Mesenchymal stem cell (in vitro differentiated cells and primary cell): ENCODE measurements at regions not wholly inside any gene's neighbourhood (a gene's known extent, or its start where the extent isn't known, plus 50 kb on each side); places are given as distances from the start of the nearest gene placed in this dataset.

Experiments used
- DNase-seq: peaks from one replicate; pipeline ENCODE4 v3.0.0-alpha.2; 2013
- H2AFZ ChIP-seq: one replicate; pipeline ENCODE4 v1.6.1; 2013; ENCODE audit warnings: low read depth, mild to moderate bottlenecking, control low read depth, inconsistent platforms, low read length, moderate library complexity
- H2AK5ac ChIP-seq: 2 replicates; pipeline ENCODE4 v1.6.1; 2013; ENCODE audit warnings: low read length, moderate library complexity, mild to moderate bottlenecking, inconsistent platforms; ENCODE audit not compliant: severe bottlenecking
- H2BK120ac ChIP-seq: one replicate; pipeline ENCODE4 v1.6.1; 2013; ENCODE audit warnings: low read depth, mild to moderate bottlenecking, inconsistent platforms, low read length, moderate library complexity
- H2BK12ac ChIP-seq, 2 experiments: one replicate each; pipeline ENCODE4 v1.6.1; 2013; ENCODE audit warnings: inconsistent platforms in 2 of 2, low read length in 2 of 2, mild to moderate bottlenecking in 2 of 2, moderate library complexity in 2 of 2, control low read depth in 1 of 2
- H2BK15ac ChIP-seq: one replicate; pipeline ENCODE4 v1.6.1; 2013; ENCODE audit warnings: mild to moderate bottlenecking, low read depth, inconsistent platforms; ENCODE audit not compliant: poor library complexity, severe bottlenecking
- H2BK5ac ChIP-seq: 2 replicates; pipeline ENCODE4 v1.6.1; 2013; ENCODE audit warnings: low read depth, mild to moderate bottlenecking, low read length, control low read depth, inconsistent platforms; ENCODE audit not compliant: poor library complexity, severe bottlenecking
- H3K14ac ChIP-seq, 2 experiments: one replicate each; pipeline ENCODE4 v1.6.1; 2013; ENCODE audit warnings: inconsistent platforms in 2 of 2, low read length in 2 of 2, control low read depth in 1 of 2, mild to moderate bottlenecking in 1 of 2, moderate library complexity in 1 of 2
- H3K18ac ChIP-seq, 2 experiments: one replicate each; pipeline ENCODE4 v1.6.1; 2013; ENCODE audit warnings: inconsistent platforms in 2 of 2, low read length in 2 of 2, control low read depth in 1 of 2, low read depth in 1 of 2, mild to moderate bottlenecking in 1 of 2
- H3K23ac ChIP-seq, 2 experiments: one replicate each; pipeline ENCODE4 v1.6.1; 2013; ENCODE audit warnings: inconsistent platforms in 2 of 2, low read length in 2 of 2, mild to moderate bottlenecking in 2 of 2, moderate library complexity in 2 of 2, control low read depth in 1 of 2
- H3K27ac ChIP-seq: 2 replicates; pipeline ENCODE4 v1.5.1; 2013; ENCODE audit warnings: mild to moderate bottlenecking, moderate library complexity, low read length, control low read depth, inconsistent platforms; ENCODE audit not compliant: poor library complexity, severe bottlenecking
- H3K27me3 ChIP-seq, 2 experiments: 2 replicates each; pipeline versions ENCODE4 v1.6.1 to v1.7.0; 2013; ENCODE audit warnings: low read length in 2 of 2, mild to moderate bottlenecking in 2 of 2, moderate library complexity in 2 of 2, control low read depth in 1 of 2, inconsistent platforms in 1 of 2; ENCODE audit not compliant: control insufficient read depth in 1 of 2, insufficient read depth in 1 of 2
- H3K36me3 ChIP-seq, 2 experiments: 2 replicates each; pipeline versions ENCODE4 v1.6.1 to v1.7.0; 2013; ENCODE audit warnings: low read length in 2 of 2, control low read depth in 1 of 2, inconsistent platforms in 1 of 2, low read depth in 1 of 2, mild to moderate bottlenecking in 1 of 2; ENCODE audit not compliant: insufficient read depth in 2 of 2, control insufficient read depth in 1 of 2
- H3K4ac ChIP-seq, 2 experiments: one replicate each; pipeline ENCODE4 v1.6.1; 2013; ENCODE audit warnings: inconsistent platforms in 2 of 2, low read length in 2 of 2, mild to moderate bottlenecking in 2 of 2, moderate library complexity in 2 of 2, control low read depth in 1 of 2, low read depth in 1 of 2
- H3K4me1 ChIP-seq: 2 replicates; pipeline ENCODE4 v1.6.1; 2013; ENCODE audit warnings: low read depth, low read length, control low read depth; ENCODE audit not compliant: control insufficient read depth, insufficient read depth
- H3K4me2 ChIP-seq: 2 replicates; pipeline ENCODE4 v1.6.1; 2013; ENCODE audit warnings: low read length, mild to moderate bottlenecking, inconsistent platforms; ENCODE audit not compliant: poor library complexity, severe bottlenecking
- H3K4me3 ChIP-seq, 2 experiments: 2 replicates each; pipeline versions ENCODE4 v1.5.1 to v1.7.0; 2013; ENCODE audit warnings: low read length in 2 of 2, mild to moderate bottlenecking in 2 of 2, control low read depth in 1 of 2, low read depth in 1 of 2; ENCODE audit not compliant: insufficient read depth in 1 of 2
- H3K79me1 ChIP-seq: replicated peaks from 2 replicates; pipeline ENCODE4 v1.6.1; 2013; ENCODE audit warnings: mild to moderate bottlenecking, control low read depth, low read length, inconsistent platforms; ENCODE audit not compliant: poor library complexity, severe bottlenecking
- H3K9ac ChIP-seq: 2 replicates; pipeline ENCODE4 v1.7.0; 2013; ENCODE audit warnings: mild to moderate bottlenecking, low read length, moderate library complexity
- H3K9me3 ChIP-seq: 2 replicates; pipeline ENCODE4 v1.7.0; 2013; ENCODE audit warnings: mild to moderate bottlenecking, low read length; ENCODE audit not compliant: control insufficient read depth
- H4K8ac ChIP-seq: one replicate; pipeline ENCODE4 v1.6.1; 2013; ENCODE audit warnings: inconsistent platforms, mild to moderate bottlenecking, low read length, moderate library complexity
- H4K91ac ChIP-seq: one replicate; pipeline ENCODE4 v1.6.1; 2013; ENCODE audit warnings: mild to moderate bottlenecking, low read length, inconsistent platforms
- WGBS: methylation state at CpG from one replicate; pipeline ENCODE4 v1.1.7; 2013; ENCODE audit warnings: mixed read lengths; 5-methylcytosine and 5-hydroxymethylcytosine counted together

DNA sequence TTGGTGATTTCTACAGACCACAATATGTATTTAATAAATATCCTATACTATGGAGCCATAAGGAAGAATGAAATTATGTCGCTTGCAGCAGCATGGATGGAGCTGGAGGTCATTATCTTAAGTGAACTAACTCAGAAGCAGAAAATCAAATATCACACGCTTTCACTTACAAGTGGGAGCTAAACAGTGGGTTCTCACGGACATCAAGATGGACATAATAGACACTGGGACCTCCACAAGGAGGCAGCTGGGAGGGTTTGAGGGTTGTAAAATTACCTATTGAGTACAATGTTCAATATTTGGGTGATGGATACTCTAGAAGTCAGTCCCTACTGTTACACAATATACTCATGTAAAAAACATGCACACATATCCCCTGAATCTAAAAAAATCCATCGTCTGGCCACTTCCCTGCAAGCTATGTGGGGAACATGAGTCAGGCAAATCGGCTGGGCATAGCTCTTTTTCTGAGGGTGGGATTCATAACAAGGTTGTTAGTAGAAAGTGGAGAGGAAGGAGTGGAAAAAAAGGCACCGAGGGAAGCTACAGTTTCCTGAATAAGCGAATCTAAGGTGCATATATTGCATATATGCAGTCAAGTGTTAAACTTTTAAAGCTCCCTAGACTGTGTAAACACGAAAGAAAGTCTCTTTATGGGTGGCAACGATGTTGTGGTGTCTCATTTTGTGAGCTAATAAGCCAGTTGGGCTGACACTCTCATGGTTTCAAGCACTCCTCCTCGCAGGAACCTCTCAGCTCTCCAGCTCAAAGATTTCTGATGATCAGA, 135.2 kb upstream of the CPHXL start:
- H3K4me3 ChIP-seq, result no peak overlapping the region
- H3K18ac ChIP-seq, result no peak overlapping the region
- no peak overlapping the region for H4K91ac ChIP-seq
- no peak overlapping the region for H3K4ac ChIP-seq
- 89% methylated on average over 9 of the region's 10 CpGs for WGBS
- no peak for DNase-seq
- H3K4me1 ChIP-seq, result no peaks in the 10 kb centered on the region
- no peak overlapping the region for H3K14ac ChIP-seq
- no peak overlapping the region for H2BK15ac ChIP-seq
- no peak overlapping the region for H4K8ac ChIP-seq
- no peaks in the 10 kb centered on the region for H3K27me3 ChIP-seq
- H3K9me3 ChIP-seq, result no peaks in the 10 kb centered on the region
- H3K4me2 ChIP-seq, result no peak overlapping the region
- no peak overlapping the region for H2BK5ac ChIP-seq
- H2AK5ac ChIP-seq, result no peak overlapping the region
- no peaks in the 10 kb centered on the region for H3K36me3 ChIP-seq
- no peaks in the 10 kb centered on the region for H3K79me1 ChIP-seq
- H2BK12ac ChIP-seq, result no peak overlapping the region
- no peak overlapping the region for H2AFZ ChIP-seq
- no peak overlapping the region for H2BK120ac ChIP-seq
- no peak overlapping the region for H3K9ac ChIP-seq
- H3K27ac ChIP-seq, result no peak overlapping the region
- no peak overlapping the region for H3K23ac ChIP-seq

DNA sequence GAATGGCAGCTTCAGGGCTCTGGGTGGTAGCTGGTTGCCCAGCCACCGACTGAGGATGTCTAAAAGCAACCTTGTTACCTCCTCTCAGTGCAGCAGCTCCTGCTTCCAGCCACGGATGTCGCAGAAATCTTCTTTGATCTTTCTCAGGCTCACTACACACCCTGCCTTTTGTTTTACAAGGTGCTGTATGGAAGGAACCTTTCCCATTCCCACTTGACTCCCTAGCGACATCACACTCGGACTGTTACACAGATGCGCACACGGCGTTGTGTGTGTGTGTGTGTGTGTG, 135.8 kb upstream of the CPHXL start:
- no peak overlapping the region for H3K18ac ChIP-seq
- DNase-seq, result no peak
- H3K4me2 ChIP-seq, result no peak overlapping the region
- no peak overlapping the region for H2AK5ac ChIP-seq
- H4K8ac ChIP-seq, result no peak overlapping the region
- H3K4me3 ChIP-seq, result no peak overlapping the region
- H3K9ac ChIP-seq, result no peak overlapping the region
- no peak overlapping the region for H3K4ac ChIP-seq
- H3K14ac ChIP-seq, result no peak overlapping the region
- no peak overlapping the region for H3K23ac ChIP-seq
- H2AFZ ChIP-seq, result no peak overlapping the region
- no peak overlapping the region for H2BK120ac ChIP-seq
- H3K27me3 ChIP-seq, result no peaks in the 10 kb centered on the region
- no peak overlapping the region for H2BK5ac ChIP-seq
- WGBS, result 96% methylated on average over 6 of the region's 8 CpGs
- no peak overlapping the region for H2BK15ac ChIP-seq
- H3K79me1 ChIP-seq, result no peaks in the 10 kb centered on the region
- no peaks in the 10 kb centered on the region for H3K4me1 ChIP-seq
- H3K27ac ChIP-seq, result no peak overlapping the region
- H2BK12ac ChIP-seq, result no peak overlapping the region
- H3K9me3 ChIP-seq, result no peaks in the 10 kb centered on the region
- H4K91ac ChIP-seq, result no peak overlapping the region
- H3K36me3 ChIP-seq, result no peaks in the 10 kb centered on the region

DNA sequence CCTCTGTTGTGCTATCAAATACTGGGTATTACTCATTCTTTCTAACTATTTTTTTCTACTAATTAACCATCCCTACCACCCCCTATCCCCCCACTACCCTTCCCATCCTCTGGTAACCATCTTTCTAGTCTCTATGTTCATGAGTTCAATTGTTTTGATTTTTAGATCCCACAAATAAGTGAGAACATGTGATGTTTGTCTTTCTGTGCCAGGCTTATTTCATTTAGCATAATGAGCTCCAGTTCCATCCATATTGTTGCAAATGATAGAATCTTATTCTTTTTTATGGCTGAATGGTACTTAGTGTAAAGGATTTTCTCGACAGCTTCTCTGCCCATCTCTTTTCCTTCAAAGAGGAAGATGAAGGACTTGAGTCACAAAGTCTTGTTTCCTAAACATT, 138.0 kb upstream of the CPHXL start:
- H2BK5ac ChIP-seq, result no peak overlapping the region
- no peaks in the 10 kb centered on the region for H3K4me1 ChIP-seq
- H3K14ac ChIP-seq, result no peak overlapping the region
- H3K36me3 ChIP-seq, result no peaks in the 10 kb centered on the region
- H3K4me3 ChIP-seq, result no peak overlapping the region
- H4K91ac ChIP-seq, result no peak overlapping the region
- WGBS, result no CpG with 5 or more reads among the region's 1 CpG
- H3K27ac ChIP-seq, result no peak overlapping the region
- no peak overlapping the region for H2BK12ac ChIP-seq
- H3K4ac ChIP-seq, result no peak overlapping the region
- H3K18ac ChIP-seq, result no peak overlapping the region
- no peak overlapping the region for H3K4me2 ChIP-seq
- no peaks in the 10 kb centered on the region for H3K9me3 ChIP-seq
- H3K9ac ChIP-seq, result no peak overlapping the region
- H2BK15ac ChIP-seq, result no peak overlapping the region
- no peak for DNase-seq
- no peaks in the 10 kb centered on the region for H3K79me1 ChIP-seq
- H4K8ac ChIP-seq, result no peak overlapping the region
- no peak overlapping the region for H2BK120ac ChIP-seq
- no peaks in the 10 kb centered on the region for H3K27me3 ChIP-seq
- no peak overlapping the region for H3K23ac ChIP-seq
- H2AFZ ChIP-seq, result no peak overlapping the region
- H2AK5ac ChIP-seq, result no peak overlapping the region

DNA sequence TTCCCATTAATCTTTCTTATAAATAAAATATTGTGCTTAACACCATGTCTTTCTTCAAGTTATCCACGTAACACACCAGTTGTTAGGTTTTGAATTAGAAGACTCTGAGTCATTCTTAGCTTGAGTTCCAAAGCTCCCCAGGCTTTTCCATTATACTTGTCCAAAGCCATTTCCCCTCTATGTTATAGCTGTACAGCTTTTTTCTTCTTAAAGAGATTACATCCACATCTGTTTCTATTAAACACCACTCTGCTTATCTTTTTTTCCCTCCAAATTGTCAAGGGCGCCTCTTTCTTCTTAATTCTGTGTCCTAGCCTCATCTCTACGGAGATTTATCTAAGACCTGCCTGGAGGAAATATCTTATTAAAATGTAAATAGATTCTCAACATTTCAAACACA, 139.4 kb upstream of the CPHXL start:
- Histone ChIP-seq H2AFZ (no peak overlapping the region), H3K4me3 (no peak overlapping the region), H3K79me1 (no peaks in the 10 kb centered on the region), H2BK5ac (no peak overlapping the region), H3K23ac (no peak overlapping the region), H3K4me2 (no peak overlapping the region), H2BK15ac (no peak overlapping the region), H4K91ac (no peak overlapping the region), H3K27ac (no peak overlapping the region), H2BK120ac (no peak overlapping the region), H3K4ac (no peak overlapping the region), H3K27me3 (no peaks in the 10 kb centered on the region), H3K36me3 (no peaks in the 10 kb centered on the region), H3K9me3 (peaks cover 2% of the 10 kb centered on the region), H3K4me1 (no peaks in the 10 kb centered on the region), H4K8ac (no peak overlapping the region), H2BK12ac (no peak overlapping the region), H3K9ac (no peak overlapping the region), H3K18ac (no peak overlapping the region), H2AK5ac (no peak overlapping the region), H3K14ac (no peak overlapping the region)
- no peak for DNase-seq
- 97% methylated on average over 1 of the region's 3 CpGs for WGBS
